NCI-H2171 treated with DMSO at 0.1 percent for 48 hours (cell line): ENCODE measurements at regions not wholly inside any gene's neighbourhood (a gene's known extent, or its start where the extent isn't known, plus 50 kb on each side); places are given as distances from the start of the nearest gene placed in this dataset.
A peak's percentile ranks its signal among the peaks of the same experiment; 100 is the strongest.
"Not testable (repeated sequence)": the region's sequence is repeated elsewhere in the genome, so short reads cannot be mapped to it uniquely, and the experiment has no call there.

ENCODE experiments used
- DNase-seq: peaks from one replicate; lab custom pipeline; 2025; lab: John Stamatoyannopoulos, UW

DNA sequence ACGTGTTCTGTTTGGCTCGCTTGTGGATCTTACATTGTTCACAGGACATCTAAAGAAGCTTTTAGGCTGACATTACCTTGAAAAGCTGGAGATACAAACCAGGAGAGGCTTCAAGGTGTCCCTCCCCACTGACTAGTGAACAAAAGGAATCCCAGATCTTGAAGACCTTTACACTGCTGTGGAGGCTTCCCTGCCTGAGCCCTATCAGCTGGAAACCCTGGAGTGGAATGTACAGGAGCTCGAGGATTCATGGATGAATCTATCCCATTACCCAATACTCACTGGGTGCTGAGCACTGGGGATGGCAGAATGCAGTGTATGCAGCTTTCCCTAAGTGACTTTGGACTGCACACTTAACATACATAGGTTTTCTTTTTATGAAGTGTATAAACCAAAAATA, 82.3 kb upstream of the MFGE8 start:
- DNase-seq: no peak

DNA sequence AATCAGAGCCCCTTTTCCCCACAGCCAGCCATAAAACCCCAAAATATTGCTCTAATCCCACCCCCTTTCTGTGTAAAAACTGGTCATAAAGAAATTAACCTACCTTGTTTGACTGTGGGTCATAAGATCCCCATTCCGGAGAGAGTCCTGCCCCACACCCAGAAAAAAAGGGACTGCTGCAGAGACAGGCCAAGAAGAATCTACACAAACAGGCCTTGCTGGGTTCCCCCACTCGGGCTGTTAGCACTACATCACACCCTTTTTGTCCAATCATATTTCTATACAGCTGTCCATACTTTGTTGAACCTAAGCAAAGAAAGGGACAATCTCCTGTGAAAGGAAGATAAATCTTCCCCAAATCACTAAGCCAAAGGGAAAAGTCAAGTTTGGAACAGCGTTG, 84.4 kb upstream of the MFGE8 start:
- no peak for DNase-seq

DNA sequence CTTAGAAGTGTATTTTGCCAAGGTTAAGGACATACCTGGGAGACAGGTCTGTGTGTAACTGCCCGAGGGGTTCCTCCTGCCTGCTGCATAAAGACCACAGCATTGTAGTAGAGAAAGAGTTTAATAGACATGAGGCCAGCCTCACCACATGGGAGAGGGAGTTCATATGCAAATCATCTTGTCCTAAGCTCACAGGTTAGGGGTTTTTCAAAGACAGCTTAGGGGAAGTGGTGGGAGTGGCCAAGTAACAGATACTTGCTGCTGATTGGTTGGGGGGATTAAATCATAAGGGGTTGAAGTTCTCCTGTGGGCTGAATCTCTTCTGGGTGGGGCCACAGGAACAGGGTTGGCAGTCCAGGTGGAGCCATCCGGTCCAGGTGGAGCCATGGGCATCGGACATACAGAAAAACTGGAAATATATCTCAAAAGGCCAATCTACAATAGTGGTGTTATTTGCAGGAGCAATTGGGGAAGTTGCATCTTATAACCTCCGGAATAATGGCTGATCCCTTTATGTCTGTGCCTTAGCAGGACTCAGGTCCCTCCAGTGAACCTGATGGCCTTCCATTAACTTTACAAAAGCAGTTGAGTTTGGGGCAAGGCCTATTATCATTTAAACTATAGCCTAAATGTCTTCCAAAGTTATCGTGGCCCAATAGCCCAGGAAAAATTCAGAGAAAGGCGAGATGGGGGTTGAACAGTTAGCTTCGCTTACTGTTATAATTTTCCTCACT, 86.0 kb upstream of the MFGE8 start:
- DNase-seq: no peak

DNA sequence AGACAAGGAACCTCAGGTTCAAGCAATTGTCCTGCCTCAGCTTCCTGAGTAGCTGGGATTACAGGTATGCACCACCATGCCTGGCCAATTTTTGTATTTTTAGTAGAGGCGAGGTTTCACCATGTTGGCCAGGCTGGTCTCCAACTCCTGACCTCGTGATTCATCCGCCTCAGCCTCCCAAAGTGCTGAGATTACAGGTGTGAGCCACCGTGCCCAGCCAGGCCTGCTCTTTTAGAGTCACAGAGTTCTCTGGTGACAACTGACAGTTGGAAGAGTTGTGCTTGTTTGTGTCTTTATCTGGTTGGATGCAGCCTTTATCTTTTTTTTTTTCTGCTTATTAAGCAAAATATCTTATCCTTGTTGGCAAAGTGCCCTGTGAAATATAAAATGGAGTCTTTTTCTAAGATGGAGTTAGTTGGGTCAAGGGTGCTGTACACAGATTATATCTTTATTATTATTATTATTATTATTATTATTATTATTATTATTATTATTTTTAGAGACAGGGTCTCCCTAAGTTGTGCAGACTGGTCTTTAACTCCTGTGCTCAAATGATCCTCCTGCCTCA, 86.5 kb upstream of the ABHD2 start:
- DNase-seq: not testable (repeated sequence)

DNA sequence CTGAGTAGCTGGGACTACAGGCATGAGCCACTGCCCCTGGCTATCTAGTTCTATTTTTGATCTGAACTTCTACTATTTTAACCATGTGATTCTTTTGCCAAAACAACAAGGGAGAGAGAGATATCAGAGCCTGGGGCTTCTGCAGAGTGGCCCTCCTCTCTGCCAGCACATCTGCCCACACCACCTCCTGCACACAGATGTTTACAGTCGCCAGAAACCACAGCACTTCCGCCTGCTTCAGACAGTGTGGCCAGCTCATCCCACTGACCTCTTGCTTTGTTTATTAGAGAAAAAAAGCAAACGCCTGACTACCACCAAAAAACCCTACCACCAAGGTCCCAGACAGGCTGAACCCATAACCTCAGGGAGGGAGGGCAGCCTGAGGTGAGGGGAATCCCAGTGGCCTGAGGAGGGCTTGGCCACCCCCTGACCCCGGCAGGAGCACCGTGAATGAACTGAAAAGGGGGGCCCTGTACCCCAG, 85.9 kb upstream of the ABHD2 start:
- DNase-seq: no peak

DNA sequence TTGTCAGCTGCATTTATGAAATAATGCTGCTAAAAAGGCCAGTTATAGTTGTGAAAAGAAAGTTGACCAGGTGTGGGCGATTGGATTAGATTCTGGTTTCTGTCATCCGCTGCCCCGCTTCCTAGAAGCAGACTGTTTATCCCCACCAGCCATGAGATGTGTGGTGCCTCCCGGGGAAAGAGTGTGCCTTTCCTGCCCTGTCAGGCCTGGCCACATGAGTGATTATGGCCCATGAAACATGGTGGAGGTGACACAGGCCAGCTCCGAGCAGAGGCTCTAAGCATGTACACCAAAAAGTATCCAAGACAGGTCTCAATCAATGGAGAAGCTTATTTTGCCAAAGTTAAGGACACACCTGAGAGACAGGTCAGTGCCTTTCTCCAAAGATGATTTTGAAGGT, 85.4 kb upstream of the ABHD2 start:
- DNase-seq: no peak

DNA sequence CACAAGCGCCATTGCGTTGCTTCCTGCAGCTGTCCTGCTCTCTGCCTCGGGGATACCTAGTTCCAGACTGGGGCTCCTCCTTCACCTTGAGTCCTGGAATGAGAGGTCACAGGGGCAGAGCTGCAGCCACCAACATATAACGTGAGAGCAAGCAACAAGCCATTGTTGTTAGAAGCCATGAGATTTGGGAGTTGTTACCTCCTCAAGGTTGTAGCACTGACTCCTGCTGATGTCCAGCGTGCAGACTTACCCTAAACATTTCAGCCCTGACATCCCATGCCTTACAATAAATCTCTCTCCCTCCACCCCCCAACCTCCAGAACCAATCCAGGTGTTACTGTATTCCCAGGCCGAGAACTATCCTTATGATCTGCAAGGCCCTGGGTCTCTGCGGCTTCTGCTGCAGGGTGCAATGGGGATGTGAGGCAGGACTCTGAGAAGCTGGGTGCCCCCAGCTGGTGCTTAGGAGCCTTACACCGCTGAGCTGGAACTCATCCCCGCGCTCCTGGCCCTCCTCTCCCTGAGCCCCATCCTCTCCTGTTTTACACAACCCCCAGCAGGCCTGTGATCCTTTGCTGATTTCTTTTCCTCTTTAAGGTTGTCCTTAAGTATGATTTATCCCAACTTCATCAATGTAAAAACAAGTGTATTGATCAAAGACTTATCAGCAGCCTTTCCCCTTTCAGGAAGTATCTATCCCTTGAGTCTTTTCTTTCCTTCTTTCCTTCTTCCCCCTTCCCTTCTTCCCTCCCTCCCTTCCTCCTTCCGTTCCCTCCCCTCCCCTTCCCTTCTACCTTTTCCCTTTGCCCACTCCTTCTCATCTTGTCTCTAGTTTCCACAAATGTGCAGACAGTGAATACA, 84.2 kb upstream of the ABHD2 start:
- DNase-seq: no peak

DNA sequence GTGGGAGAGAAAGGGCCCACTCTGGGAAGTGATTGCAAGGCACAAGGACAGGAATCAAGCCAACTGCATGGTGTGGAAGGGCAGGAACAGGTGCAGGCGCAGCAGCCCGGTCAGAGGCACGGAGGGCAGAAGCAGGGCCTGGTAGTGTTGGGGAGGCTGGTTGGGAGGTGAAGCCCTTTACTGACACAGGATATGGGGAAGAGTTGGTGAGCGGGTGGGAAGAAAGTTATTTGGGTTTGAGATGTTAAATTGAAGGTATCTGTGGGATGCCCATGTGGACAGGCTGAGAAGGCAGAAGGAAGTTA, 83.6 kb upstream of the ABHD2 start:
- DNase-seq: no peak

DNA sequence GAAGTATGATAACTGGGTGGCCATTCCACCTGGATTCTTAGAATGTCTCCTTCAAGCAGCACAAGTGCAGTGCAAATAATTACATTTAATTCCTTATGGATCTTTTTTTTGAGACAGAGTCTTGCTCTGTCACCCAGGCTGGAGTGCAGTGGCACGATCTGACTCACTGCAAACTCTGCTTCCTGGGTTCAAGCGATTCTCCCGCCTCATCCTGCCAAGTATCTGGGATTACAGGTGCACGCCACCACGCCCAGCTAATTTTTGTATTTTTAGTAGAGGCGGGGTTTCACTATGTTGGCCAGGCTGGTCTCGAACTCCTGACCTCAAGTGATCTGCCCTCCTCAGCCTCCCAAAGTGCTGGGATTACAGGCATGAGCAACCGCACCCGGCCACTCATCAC, 80.7 kb upstream of the ABHD2 start:
- not testable (repeated sequence) for DNase-seq

DNA sequence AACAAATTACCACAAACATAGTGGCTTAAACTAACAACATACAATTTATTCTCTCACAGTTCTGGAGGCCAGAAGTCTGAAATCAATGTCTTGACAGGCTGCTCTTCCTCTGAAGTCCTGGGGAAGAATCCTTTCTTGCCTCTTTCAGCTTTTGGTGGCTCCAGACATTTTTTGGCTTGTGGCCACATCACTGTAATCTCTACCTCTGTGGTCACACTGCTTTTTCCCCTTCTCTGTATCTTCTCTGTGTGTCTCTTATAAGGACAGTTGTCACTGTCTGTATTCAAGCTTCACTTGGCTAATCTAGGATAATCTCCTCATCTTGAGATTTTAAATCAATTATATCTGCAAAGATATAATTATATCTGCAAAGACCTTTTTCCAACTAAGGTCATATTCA, 80.3 kb upstream of the ABHD2 start:
- no peak for DNase-seq

DNA sequence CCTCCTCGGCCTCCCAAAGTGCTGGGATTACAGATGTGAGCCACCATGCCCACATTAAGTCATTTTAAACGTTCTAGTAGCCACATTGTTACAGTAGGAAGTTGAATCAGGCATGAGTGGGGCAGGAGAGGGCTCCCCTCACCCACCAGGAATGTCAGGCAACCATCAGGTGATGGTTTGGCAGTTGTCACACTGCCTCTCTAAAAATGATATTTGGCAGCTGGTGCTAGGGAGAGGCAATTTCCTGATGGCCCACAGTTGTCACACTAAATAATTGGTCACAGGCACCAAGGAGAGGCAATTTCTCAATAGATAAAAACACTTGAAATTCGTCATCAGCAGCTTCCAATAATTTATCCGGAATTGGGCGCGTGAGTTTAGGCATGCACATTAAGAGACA, 79.2 kb upstream of the ABHD2 start:
- no peak for DNase-seq

DNA sequence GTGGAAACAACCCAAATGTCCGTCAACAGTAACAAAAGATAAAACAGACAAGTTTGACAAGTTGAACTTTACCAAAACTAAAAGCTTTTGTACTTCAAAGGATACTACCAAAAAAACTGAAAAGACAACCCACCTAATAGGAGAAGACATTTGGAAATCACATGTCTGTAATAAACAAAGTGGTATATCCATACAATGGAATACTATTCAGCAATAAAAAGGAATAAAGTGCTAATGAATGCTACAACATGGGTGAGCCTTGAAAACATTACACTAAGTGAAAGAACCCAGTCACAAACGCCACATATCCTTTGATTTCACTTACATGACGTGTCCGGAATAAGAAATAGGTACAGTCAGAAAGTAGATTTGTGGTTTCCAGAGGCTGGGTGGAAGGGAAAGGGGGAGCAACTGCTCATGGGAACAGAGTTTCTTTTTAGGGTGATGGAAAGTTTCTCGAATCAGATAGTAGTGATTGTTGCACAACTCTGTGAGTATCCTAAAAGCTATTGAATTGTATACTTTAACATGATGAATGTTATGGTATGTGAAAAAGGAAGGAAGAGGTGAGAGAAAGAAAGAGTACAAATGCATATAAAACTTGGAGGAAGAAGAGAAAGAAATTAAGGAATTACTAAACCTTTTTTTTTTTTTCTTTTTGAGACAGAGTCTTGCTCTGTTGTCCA, 72.7 kb upstream of the ABHD2 start:
- DNase-seq: no peak

DNA sequence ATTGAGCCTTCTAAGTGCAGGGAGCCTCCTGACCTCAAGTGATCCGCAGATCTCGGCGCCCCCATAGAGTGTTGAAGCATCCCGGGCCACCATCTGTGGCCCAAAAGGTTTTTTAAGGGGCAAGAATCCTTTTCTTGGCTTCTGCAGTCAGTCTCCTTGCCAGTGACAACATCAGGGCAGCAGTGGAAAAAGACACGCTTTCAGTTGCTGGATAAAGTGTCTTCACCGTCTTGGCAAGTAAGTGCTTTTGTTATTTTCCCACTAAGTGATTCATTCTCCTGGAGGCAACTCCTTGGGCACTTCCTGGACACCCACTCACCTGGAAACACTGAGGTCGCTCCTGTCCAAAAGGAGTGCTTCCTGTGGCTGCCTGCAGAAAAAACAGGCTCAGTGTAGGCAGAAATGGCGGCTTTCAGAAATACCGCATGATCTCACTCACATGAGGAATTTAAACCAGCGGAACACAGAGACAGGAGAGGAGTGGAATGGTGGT, 71.7 kb upstream of the ABHD2 start:
- DNase-seq: no peak

DNA sequence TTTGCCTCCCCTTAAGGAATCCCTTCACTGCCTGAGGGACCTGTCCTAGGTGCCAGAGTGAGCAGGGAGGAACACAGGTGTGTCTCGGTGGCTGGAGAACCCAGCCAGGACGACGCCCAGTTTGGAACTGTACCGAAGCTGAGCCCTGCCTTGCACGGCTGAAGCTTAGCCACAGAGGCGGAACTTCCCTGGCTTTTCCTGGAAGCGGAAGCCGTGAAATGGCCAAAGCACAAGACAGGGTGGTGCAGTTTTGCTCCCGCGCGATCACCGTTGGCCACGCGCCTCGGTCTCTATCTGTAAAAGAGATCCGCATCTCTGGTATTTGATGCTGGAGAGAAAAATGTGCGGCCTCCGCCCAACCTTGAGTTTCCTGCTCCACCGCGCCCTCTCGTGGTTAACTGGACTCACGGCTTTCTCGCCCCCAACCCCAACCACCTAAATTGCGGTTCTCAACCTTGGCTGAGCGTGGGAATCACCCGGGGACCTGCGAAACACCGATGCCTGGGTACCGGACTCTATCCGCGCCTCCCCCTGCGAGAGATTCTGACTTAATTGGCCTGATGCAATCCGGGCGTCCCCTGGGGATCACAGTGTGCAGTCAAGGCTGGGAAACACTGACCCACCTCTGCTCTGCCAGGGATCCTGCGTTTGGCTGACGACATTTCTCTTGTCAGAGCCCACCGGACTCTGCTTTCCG, 70.7 kb upstream of the ABHD2 start:
- DNase-seq: peak; percentile 80

DNA sequence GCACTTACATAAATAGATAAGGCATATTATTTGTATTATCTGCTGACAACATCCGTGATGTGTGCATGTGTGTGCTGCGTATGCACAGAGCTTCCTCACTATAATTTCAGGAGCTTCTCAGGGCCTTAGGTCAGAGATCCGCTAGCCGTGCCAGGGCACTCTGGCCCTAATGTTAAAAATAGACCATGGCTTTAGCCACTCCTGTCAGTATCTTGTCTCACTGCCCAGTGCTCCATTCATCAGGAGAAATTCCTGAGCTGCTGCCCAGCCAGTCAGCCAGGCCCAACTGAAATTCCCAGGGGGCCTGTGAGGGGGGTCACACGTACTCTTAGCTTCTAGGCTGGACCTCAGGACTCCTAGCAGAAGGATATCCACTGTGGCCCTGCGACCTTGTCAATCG, 70.0 kb upstream of the ABHD2 start:
- no peak for DNase-seq

DNA sequence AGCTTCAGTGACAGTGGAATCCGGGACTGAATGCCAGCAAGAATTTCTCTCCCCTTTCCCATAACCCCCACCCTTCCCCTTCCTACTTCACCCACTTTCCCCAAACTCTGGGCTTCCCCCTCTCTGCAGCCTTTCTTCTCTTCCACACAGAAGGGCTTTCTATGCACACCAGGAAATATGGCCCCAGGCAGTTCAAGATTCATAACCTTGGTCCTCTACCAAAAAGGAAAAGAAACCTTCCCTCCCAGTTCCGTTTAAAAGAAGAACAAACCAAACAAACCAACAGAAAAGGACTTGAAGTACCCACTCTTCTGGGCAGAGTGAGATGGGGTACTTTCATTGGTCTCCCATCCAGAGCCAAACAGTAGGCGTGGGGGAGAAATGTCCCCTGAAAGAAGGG, 68.8 kb upstream of the ABHD2 start:
- no peak for DNase-seq

DNA sequence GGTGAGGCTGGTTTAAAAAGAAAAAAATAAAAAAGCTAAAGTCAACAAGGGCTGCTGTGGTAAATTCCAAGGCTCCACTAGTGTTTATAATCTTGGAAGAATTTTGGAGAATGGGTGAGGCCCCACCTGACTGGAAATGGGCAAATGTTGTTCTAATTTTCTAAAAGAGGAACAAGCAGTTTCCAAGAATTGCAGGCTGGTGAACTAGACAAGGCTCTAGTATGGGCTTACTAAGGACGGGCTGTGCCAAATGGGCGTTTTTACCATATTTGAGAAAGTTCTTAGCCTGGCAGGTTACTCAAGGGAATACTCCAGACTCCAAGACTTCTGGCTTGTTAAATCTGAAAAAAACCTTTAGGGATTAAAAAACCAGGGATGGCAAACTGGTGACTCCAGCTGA, 67.0 kb upstream of the ABHD2 start:
- no peak for DNase-seq

DNA sequence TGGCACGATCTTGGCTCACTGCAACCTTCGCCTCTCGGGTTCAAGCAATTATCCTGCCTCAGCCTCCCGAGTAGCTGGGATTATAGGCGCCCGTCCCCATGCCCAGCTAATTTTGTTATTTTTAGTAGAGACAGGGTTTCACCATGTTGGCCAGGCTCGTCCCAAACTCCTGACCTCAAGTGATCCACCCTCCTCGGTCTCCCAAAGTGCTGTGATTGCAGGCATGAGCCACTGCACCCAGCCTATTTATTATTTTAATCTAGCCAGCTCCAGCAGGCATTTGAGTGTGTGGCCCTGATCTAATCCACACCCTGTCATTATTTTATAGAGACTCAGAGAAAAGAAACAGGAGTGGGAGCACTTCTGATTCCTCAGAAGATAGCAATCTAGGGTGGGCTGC, 66.4 kb upstream of the ABHD2 start:
- not testable (repeated sequence) for DNase-seq

DNA sequence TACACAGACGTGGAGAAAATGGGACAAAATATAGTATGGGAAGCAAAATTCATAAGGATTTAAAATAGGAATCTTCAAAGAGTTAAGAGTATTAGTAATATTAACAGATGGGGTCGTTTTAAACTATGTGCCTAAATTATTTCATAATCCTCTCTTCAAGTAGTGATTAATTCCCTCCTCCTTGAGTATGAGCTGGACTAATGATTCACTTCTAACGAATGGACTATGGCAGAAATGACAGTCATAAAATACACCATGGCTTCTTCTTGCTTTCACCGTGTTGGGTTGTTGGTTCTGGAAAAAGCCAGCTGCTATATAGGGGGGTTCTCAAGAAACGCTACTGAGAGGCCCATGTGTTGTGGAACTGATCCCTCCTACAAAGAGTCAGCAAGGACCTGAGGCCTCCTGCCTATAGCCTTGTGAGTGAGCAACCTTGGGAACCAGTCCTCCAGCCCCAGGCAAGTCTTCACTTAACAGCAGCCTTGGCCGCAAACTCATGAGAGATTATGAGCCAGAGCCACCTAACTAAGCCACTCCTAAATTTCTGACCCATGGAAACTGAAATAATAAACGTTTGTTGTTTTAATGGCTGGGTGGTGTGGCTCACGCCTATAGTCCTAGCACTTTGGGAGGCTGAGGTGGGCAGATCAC, 64.8 kb upstream of the ABHD2 start:
- DNase-seq: no peak

DNA sequence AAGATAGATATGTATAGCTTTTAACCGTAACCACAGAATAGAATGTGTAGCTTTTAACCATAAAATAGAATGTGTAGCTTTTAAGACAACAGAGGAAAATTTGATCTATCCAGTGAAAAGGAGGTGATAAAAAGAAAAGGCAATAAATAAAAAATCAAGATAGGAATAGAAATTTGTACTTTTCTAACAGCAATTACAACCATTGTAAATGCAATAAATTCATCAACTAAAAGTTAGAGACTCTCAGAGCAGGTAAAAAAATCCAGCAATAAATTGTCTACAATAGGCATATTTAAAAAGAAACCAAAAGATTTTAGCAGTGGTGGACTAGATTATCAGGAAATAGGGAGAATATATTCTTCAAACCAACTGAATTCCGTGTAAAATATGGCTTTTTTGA, 63.8 kb upstream of the ABHD2 start:
- no peak for DNase-seq

DNA sequence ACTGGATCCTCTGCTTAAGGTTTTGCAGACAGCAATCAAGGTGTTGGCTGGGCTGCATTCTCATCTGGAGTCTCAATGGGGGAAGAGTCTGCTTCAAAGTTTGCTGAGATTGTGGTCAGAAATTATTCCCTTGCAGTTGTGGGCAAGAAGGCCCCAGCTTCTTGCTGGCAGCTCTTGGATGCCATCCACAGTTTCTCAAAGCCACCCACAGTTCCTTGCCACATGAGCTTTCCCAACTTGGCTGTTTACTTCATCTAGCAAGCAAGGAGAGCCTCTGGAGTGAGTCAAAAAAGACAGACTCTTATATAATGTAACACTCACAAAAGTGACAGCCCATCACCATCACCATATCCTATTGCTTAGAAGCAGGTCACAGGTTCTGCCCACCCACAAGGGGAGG, 62.1 kb upstream of the ABHD2 start:
- DNase-seq: no peak
